IPS DF 6.9 (cell line): ENCODE measurements at regions not wholly inside any gene's neighbourhood (a gene's known extent, or its start where the extent isn't known, plus 50 kb on each side); places are given as distances from the start of the nearest gene placed in this dataset.

Source experiments
- DNase-seq: peaks from one replicate; pipeline ENCODE4 v3.0.0-alpha.2; 2013; ENCODE audit warnings: low read depth, low spot score
- H3K27ac ChIP-seq: one replicate; pipeline ENCODE4 v1.5.1; 2013; ENCODE audit warnings: low read length, control low read depth
- H3K27me3 ChIP-seq: 2 replicates; pipeline ENCODE4 v1.6.1; 2013; ENCODE audit warnings: mild to moderate bottlenecking, low read length; ENCODE audit not compliant: control insufficient read depth, insufficient read depth
- H3K36me3 ChIP-seq: 2 replicates; pipeline ENCODE4 v1.6.1; 2013; ENCODE audit warnings: low read length; ENCODE audit not compliant: control insufficient read depth, insufficient read depth
- H3K4me1 ChIP-seq: 2 replicates; pipeline ENCODE4 v1.6.1; 2013; ENCODE audit warnings: low read length; ENCODE audit not compliant: control insufficient read depth, insufficient read depth
- H3K4me3 ChIP-seq: 2 replicates; pipeline ENCODE4 v1.5.1; 2013; ENCODE audit warnings: mild to moderate bottlenecking, low read length
- H3K9me3 ChIP-seq: 2 replicates; pipeline ENCODE4 v1.6.1; 2013; ENCODE audit warnings: low read length, inconsistent platforms; ENCODE audit not compliant: control insufficient read depth, insufficient read depth
- WGBS: extraction: QIAGEN DNeasy Blood & Tissue Kit; methylation state at CpG from one replicate; pipeline ENCODE4 v1.1.7; 2013; ENCODE audit warnings: mixed read lengths, missing lambda C conversion rate; ENCODE audit not compliant: insufficient read length, insufficient coverage; 5-methylcytosine and 5-hydroxymethylcytosine counted together

DNA sequence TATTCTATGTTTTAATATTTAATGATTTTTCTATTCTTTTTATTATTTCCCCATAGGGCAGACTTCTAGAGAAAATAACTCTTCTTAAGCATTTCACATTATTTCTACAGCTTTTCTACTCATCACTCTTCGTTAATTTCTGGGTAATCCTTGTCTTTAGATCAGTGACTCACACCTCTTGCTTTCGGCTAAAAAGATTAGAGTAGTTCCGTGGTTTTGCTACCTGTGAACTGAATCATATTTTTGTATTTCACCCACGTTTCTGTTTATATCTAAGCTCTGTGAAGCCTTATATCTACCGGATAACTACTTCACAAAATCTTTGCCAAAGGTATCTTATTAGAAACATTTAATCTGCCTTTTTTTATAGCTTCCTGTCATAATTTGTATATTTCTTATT, 685.5 kb upstream of the FSHR start:
- Histone ChIP-seq H3K9me3 (no peaks in the 10 kb centered on the region), H3K36me3 (no peaks in the 10 kb centered on the region), H3K27me3 (no peaks in the 10 kb centered on the region), H3K27ac (no peak overlapping the region), H3K4me3 (no peak overlapping the region), H3K4me1 (no peaks in the 10 kb centered on the region)
- no CpG with 5 or more reads among the region's 5 CpGs for WGBS
- DNase-seq = no peak

DNA sequence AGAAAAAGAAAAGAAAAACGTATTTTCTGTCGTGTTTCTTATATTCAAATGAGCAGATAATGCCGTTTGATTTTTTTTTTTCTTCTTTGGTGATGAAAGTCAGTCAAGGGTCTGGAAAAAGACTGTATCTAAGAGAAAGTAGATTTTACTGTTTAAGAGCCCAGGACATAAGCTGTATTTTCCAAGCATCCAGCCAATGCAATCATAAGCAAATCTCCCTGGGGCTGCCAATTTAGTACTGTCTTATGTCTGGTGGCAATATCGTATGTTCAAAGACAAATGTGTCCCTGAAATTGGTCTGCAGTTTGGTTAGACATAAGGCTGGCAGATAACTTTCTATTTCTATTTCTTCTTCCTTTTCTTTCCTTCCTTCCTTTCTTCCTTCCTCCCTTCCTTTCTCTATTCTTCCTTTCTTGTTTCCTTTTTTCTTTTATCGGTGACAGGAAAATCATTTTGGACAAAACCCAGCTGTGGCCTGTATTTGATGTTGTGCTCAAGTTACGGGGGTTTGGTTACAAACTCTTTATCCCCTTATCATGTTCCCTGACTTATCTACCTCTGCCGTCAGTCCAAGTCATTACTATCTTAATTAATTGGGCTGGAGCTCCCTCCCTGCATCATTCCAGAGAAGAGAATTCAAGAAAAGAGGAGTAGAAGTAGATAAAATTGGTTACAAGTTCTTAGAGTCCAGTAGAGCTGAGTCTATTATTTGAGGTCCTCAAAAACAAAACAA, 683.4 kb upstream of the FSHR start:
- H3K36me3 ChIP-seq = no peaks in the 10 kb centered on the region
- no CpG with 5 or more reads among the region's 7 CpGs for WGBS
- no peak overlapping the region for H3K27ac ChIP-seq
- H3K9me3 ChIP-seq = no peaks in the 10 kb centered on the region
- no peak overlapping the region for H3K4me3 ChIP-seq
- H3K27me3 ChIP-seq = no peaks in the 10 kb centered on the region
- no peaks in the 10 kb centered on the region for H3K4me1 ChIP-seq
- DNase-seq = no peak

DNA sequence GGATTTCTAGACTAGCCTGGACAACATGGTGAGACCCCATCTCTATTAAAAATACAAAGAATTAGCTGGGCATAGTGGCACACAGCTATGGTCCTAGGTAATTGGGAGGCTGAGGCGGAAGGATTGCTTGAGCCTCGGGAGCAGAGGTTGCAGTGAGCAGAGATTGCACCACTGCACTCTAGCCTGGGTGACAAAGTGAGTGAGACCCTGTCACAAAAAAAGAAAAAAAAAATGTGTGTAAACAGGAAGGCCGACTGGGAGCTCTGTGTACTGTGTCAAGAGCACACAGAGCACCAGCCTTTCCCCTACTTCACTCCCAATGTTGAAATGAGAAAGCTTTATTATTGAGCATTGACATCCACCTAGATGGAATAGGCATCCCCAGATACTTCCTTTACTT, 681.7 kb upstream of the FSHR start:
- no CpG with 5 or more reads among the region's 3 CpGs for WGBS
- no peak overlapping the region for H3K27ac ChIP-seq

DNA sequence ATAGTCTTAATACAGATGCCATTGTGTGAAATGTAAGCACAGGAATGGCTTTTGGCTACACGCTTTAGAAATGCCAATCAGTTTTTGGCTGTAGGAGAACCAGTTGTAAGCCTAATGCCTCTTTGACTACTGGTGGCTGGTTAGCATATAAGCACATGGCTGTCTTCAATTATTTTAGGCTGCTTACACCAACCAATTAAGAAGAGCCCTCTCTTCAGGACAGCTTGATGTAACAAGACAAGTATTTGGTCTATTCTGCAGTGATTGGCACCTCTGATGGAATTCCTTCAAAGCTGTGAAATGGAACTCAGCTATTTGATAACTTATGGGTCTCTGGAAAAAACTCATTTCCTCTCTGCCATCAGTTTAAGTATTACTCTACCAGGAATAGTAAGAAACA, 680.1 kb upstream of the FSHR start:
- Histone ChIP-seq H3K27ac (no peak overlapping the region), H3K27me3 (no peaks in the 10 kb centered on the region), H3K9me3 (no peaks in the 10 kb centered on the region), H3K4me3 (no peak overlapping the region), H3K4me1 (no peaks in the 10 kb centered on the region), H3K36me3 (no peaks in the 10 kb centered on the region)
- DNase-seq = no peak
- WGBS = no CpG with 5 or more reads among the region's 1 CpG

More for the DNA sequence above, 681.7 kb upstream of the FSHR start:
- Histone ChIP-seq H3K4me3 (no peak overlapping the region), H3K27me3 (no peaks in the 10 kb centered on the region), H3K36me3 (no peaks in the 10 kb centered on the region), H3K9me3 (no peaks in the 10 kb centered on the region), H3K4me1 (no peaks in the 10 kb centered on the region)
- no peak for DNase-seq

DNA sequence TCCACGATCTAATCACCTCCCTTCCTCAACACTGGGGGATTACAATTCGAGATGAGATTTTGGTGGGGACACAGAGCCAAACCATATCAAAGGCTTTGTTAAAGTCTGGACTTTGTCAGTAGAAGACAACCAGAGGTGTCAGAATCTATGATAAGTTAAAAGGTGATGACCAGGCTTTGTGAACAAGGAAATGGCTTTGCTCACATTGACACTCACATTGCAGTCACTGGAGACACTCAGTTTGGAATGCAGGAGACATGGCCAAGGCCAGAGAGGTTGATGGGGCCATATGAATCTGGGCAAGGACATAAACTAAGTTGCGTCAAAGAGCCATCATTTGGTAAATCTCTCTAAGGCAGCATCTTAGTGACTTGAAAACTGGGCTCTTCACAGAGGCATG, 678.2 kb upstream of the FSHR start:
- DNase-seq = no peak
- Histone ChIP-seq H3K4me3 (no peak overlapping the region), H3K36me3 (no peaks in the 10 kb centered on the region), H3K27ac (no peak overlapping the region), H3K9me3 (no peaks in the 10 kb centered on the region), H3K4me1 (no peaks in the 10 kb centered on the region), H3K27me3 (no peaks in the 10 kb centered on the region)
- no CpG with 5 or more reads among the region's 3 CpGs for WGBS

DNA sequence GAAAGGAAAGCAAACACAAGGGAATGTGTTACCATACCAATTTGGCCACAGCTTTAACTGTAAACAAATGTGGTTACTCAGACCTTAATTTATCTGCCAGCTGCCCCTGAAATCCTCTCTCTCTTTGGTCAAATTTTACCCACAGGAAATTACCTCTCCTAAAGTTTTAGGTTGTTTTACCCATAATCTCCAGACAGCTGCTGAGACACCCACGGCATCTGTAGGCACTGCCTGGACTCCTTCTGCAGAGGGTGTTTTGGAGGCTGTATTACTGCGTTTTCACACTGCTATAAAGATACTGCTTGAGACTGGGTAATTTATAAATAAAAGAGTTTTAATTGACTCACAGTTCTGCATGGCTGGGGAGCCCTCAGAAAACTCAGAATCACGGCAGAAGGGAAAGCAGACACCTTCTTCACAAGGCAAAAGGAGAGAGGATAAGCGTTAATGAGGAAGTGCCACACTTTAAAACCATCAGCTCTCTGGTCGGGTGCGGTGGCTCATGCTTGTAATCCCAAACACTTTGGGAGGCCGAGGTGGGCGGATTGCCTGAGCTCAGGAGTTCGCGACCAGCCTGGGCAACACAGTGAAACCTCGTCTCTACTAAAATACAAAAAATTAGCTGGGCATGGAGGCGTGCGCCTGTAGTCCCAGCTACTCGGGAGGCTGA, 677.5 kb upstream of the FSHR start:
- H3K4me1 ChIP-seq = peaks cover 2% of the 10 kb centered on the region; the same call in 1 of the 2 replicates
- H3K4me3 ChIP-seq = no peak overlapping the region
- DNase-seq = no peak

DNA sequence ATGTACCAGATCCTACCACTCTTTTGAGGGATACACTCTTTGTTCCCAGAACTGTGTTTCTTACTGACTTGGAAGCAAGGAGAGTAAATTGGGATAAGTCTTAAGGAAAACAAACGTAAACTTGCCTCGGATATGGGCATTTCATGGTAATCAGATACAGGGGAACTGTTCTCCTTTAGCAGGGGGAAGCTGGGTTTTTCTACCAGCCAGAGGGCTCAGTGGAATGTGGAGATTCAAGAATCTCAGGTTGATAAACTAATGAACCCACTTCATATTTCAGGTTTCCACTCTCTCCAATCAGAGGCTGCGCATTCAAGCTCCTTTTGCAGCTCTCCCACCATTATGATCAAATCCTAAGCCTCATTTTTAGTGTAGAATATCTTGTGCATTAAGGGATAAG, 676.5 kb upstream of the FSHR start:
- Histone ChIP-seq H3K27ac (no peak overlapping the region), H3K4me1 (peaks cover 2% of the 10 kb centered on the region; the same call in 1 of the 2 replicates), H3K4me3 (no peak overlapping the region), H3K9me3 (no peaks in the 10 kb centered on the region), H3K27me3 (no peaks in the 10 kb centered on the region), H3K36me3 (no peaks in the 10 kb centered on the region)
- no peak for DNase-seq
- WGBS = no CpG with 5 or more reads among the region's 3 CpGs

More for the DNA sequence above, 677.5 kb upstream of the FSHR start:
- Histone ChIP-seq H3K27ac (no peak overlapping the region), H3K36me3 (no peaks in the 10 kb centered on the region), H3K27me3 (no peaks in the 10 kb centered on the region), H3K9me3 (no peaks in the 10 kb centered on the region)
- no CpG with 5 or more reads among the region's 14 CpGs for WGBS

DNA sequence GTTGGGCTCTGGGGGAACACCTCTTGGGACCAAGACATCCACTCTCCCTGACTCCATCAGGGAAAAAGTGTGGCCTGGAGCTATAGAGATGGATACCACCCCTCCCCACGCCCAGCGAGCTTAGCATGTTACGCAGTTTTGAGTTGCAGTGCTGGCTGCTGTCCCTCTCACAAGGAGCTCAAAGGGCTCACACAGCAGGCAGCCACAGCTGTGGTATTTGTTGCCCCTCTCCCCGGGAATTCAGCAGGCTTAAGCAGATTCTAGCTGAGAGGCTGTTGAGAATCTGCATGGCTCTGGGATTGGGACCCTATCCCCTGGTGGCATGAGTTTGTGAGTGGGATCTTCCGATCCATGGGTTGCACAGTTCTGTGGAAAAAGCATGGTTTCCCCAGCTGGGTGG, 673.1 kb upstream of the FSHR start:
- Histone ChIP-seq H3K4me1 (peaks cover 2% of the 10 kb centered on the region; the same call in 1 of the 2 replicates), H3K36me3 (no peaks in the 10 kb centered on the region), H3K9me3 (no peaks in the 10 kb centered on the region), H3K27ac (no peak overlapping the region), H3K4me3 (no peak overlapping the region), H3K27me3 (no peaks in the 10 kb centered on the region)
- DNase-seq = no peak
- WGBS = no CpG with 5 or more reads among the region's 5 CpGs

DNA sequence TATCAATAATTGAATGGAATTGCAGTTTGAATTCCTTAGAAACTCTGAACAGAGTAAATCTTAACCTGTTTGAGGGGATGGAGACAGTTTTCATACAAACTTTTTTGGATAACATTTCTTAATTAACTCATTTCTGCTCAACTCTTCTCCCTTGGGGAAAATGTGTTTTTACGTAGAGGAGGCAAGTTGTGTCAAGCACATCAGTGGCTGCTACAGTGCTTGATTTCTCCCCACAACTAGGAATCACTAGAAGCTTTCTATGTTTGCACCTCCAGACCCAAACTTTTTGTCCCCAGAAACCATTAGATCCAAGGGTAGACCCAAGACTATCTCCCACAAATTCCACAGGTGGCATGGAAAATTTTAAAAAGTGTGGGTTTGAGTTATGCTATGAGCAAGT, 658.9 kb upstream of the FSHR start:
- H3K27ac ChIP-seq = no peak overlapping the region
- no peaks in the 10 kb centered on the region for H3K27me3 ChIP-seq
- H3K4me3 ChIP-seq = no peak overlapping the region
- no peak for DNase-seq
- no peaks in the 10 kb centered on the region for H3K9me3 ChIP-seq
- no peaks in the 10 kb centered on the region for H3K36me3 ChIP-seq
- H3K4me1 ChIP-seq = no peaks in the 10 kb centered on the region
- WGBS = no CpG with 5 or more reads among the region's 1 CpG

DNA sequence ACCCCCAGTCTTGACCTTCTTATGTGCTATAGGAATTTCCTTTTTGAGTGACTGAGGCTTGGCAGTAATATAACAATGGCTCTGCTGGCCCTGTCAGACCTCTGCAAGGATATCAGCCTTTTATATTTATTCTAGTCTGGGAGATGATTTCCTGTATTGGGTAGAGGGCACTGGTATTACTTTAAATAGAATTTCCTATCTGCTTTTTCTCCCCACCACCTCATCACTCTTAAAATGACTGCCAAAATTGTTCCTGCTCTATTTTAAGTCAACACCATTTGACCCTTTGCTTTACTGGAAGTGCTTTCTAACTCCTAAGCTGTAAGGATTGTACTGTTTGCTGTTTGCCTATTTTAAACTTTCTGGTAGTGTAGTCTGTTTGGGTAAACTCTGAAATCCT, 658.4 kb upstream of the FSHR start:
- no peaks in the 10 kb centered on the region for H3K27me3 ChIP-seq
- H3K9me3 ChIP-seq = no peaks in the 10 kb centered on the region
- no peak overlapping the region for H3K4me3 ChIP-seq
- H3K27ac ChIP-seq = no peak overlapping the region
- H3K4me1 ChIP-seq = no peaks in the 10 kb centered on the region
- H3K36me3 ChIP-seq = no peaks in the 10 kb centered on the region
- DNase-seq = no peak

DNA sequence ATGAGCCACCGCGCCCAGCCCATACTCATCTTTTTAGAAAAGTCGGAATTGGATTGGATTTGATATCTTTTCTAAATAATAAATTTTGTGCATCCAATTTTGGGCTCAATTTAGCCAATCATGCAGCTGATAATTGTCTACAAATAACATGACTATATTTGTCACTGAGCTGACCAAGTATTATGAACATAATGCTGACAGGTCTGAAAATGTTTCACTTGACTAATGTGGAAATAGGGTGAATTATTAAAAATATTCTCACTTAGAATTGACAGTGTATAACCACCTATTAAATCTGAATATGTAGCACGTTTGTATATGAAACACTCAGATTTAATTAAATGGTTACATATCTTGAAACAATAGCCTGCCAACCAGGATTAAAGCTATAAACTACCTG, 657.2 kb upstream of the FSHR start:
- no CpG with 5 or more reads among the region's 4 CpGs for WGBS
- Histone ChIP-seq H3K4me1 (no peaks in the 10 kb centered on the region), H3K27me3 (no peaks in the 10 kb centered on the region), H3K27ac (no peak overlapping the region), H3K4me3 (no peak overlapping the region), H3K9me3 (no peaks in the 10 kb centered on the region), H3K36me3 (no peaks in the 10 kb centered on the region)
- no peak for DNase-seq
